ENCODE measurements at regions not wholly inside any gene's neighbourhood (a gene's known extent, or its start where the extent isn't known, plus 50 kb on each side); places are given as distances from the start of the nearest gene placed in this dataset.

GRCh38 chr2:207477896-207478295 lies 51.9 kb upstream of the CREB1 start:
- DNase-seq (no peak), ATAC-seq (ENCODE audit: low read depth) (no peak)
- Histone ChIP-seq H3K9ac (ENCODE audit: low read length) (no peak overlapping the region), H3K4me1 (ENCODE audit: control insufficient read depth in 2 of 2, insufficient read depth in 2 of 2, low read length in 2 of 2) (peaks cover 9 to 13% of the 10 kb centered on the region in 2 donors), H3K79me2 (ENCODE audit: control insufficient read depth, insufficient read depth, low read length) (no peaks in the 10 kb centered on the region), H3K27ac (ENCODE audit: low read length in 2 of 2) (no peak overlapping the region), H3K4me3 (ENCODE audit: control extremely low read depth in 1 of 5, extremely low read depth in 1 of 5, insufficient read depth in 1 of 5, low read depth in 2 of 5, low read length in 4 of 5) (no peak overlapping the region), H3K36me3 (replicated peaks in 1 of 2; ENCODE audit: control extremely low read depth in 1 of 2, control insufficient read depth in 1 of 2, extremely low read depth in 1 of 2, insufficient read depth in 2 of 2, low read length in 1 of 2) (no peaks in the 10 kb centered on the region), H2AFZ (ENCODE audit: insufficient read depth, low read depth, low read length, poor library complexity, severe bottlenecking) (no peak overlapping the region), H3K4me2 (replicated peaks; ENCODE audit: low read depth, low read length, poor library complexity, severe bottlenecking) (no peak overlapping the region), H3K9me3 (ENCODE audit: control extremely low read depth in 1 of 3, control insufficient read depth in 2 of 3, insufficient read depth in 1 of 3, low read length in 2 of 3) (no peaks in the 10 kb centered on the region), H3K27me3 (replicated peaks in 1 of 4; ENCODE audit: control extremely low read depth in 1 of 4, control insufficient read depth in 3 of 4, insufficient read depth in 4 of 4, low read length in 3 of 4) (no peaks in the 10 kb centered on the region), H4K20me1 (ENCODE audit: control insufficient read depth, insufficient read depth, low read length, poor library complexity, severe bottlenecking) (no peaks in the 10 kb centered on the region)
- POLR2A ChIA-PET, result no interaction called here
- TF ChIP-seq EZH2 (IDR thresholded peaks at IDR 0.05; ENCODE audit: borderline replicate concordance, insufficient read depth, low read depth, low read length, poor library complexity, severe bottlenecking) (no peak), CTCF (IDR thresholded peaks at IDR 0.05) (no peak)
- CTCF ChIA-PET, result interaction anchor here (1.0 to 3.2 kb wide), 5 partner anchors 26 to 697 kb away, joined by 3 to 22 read pairs (median 3); no protein-coding TSS in a partner anchor
- Mint-ChIP-seq H3K27ac (no peak overlapping the region), H3K9me3 (ENCODE audit: insufficient read depth) (no peaks in the 10 kb centered on the region), H3K4me1 (peaks cover 20% of the 10 kb centered on the region), H3K27me3 (no peaks in the 10 kb centered on the region), H3K4me3 (no peak overlapping the region)
- intact Hi-C loops (cut with micrococcal nuclease), result loop anchor here (5.0 kb wide), 1 partner anchor 1086 kb away; no protein-coding TSS in a partner anchor
- WGBS (ENCODE audit: insufficient coverage), result 97% methylated on average over 3 of the region's 5 CpGs

DNA sequence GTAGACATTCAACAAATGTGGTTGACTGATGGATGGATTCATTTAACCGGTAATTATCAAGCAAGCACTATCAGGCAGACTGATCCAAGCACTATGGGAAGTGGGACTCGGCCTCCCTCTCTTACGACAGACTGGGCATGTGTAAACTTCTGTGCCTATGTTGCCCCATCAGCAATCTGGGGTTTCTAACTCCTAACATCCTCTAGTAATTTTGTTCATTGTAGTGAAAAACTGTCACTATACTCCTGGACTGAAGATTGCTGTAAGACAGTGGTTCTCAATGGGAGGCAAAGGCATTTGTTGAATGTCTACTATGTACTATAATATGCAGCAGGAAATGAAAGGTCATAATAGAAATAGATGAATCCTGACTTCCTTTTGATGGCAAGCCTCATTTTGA lies 51.2 kb upstream of the CREB1 start:
- ChIA-PET CTCF (no interaction called here), POLR2A (no interaction called here)
- Histone ChIP-seq H3K27me3 (replicated peaks in 1 of 4; ENCODE audit: control extremely low read depth in 1 of 4, control insufficient read depth in 3 of 4, insufficient read depth in 4 of 4, low read length in 3 of 4) (no peaks in the 10 kb centered on the region), H3K79me2 (ENCODE audit: control insufficient read depth, insufficient read depth, low read length) (no peaks in the 10 kb centered on the region), H3K9ac (ENCODE audit: low read length) (no peak overlapping the region), H3K9me3 (ENCODE audit: control extremely low read depth in 1 of 3, control insufficient read depth in 2 of 3, insufficient read depth in 1 of 3, low read length in 2 of 3) (no peaks in the 10 kb centered on the region), H3K4me2 (replicated peaks; ENCODE audit: low read depth, low read length, poor library complexity, severe bottlenecking) (no peak overlapping the region), H2AFZ (ENCODE audit: insufficient read depth, low read depth, low read length, poor library complexity, severe bottlenecking) (no peak overlapping the region), H3K4me1 (ENCODE audit: control insufficient read depth in 2 of 2, insufficient read depth in 2 of 2, low read length in 2 of 2) (peaks cover 9 to 13% of the 10 kb centered on the region in 2 donors), H3K36me3 (replicated peaks in 1 of 2; ENCODE audit: control extremely low read depth in 1 of 2, control insufficient read depth in 1 of 2, extremely low read depth in 1 of 2, insufficient read depth in 2 of 2, low read length in 1 of 2) (no peaks in the 10 kb centered on the region), H3K27ac (ENCODE audit: low read length in 2 of 2) (no peak overlapping the region), H4K20me1 (ENCODE audit: control insufficient read depth, insufficient read depth, low read length, poor library complexity, severe bottlenecking) (no peaks in the 10 kb centered on the region), H3K4me3 (ENCODE audit: control extremely low read depth in 1 of 5, extremely low read depth in 1 of 5, insufficient read depth in 1 of 5, low read depth in 2 of 5, low read length in 4 of 5) (no peak overlapping the region)
- WGBS (ENCODE audit: insufficient coverage), result no CpG with 5 or more reads among the region's 3 CpGs
- Mint-ChIP-seq H3K9me3 (ENCODE audit: insufficient read depth) (no peaks in the 10 kb centered on the region), H3K27me3 (no peaks in the 10 kb centered on the region), H3K27ac (no peak overlapping the region), H3K4me1 (peaks cover 20% of the 10 kb centered on the region), H3K4me3 (no peak overlapping the region)
- no peak for ATAC-seq (ENCODE audit: low read depth)
- TF ChIP-seq EZH2 (IDR thresholded peaks at IDR 0.05; ENCODE audit: borderline replicate concordance, insufficient read depth, low read depth, low read length, poor library complexity, severe bottlenecking) (no peak), CTCF (IDR thresholded peaks at IDR 0.05) (no peak)
- intact Hi-C loops (cut with micrococcal nuclease), result loop anchor here (5.0 kb wide), 1 partner anchor 1086 kb away; no protein-coding TSS in a partner anchor
- DNase-seq, result no peak

Data from B cell (primary cell).